Stimulated activated naive CD4-positive, alpha-beta T cell treated with Interleukin-2 at 50 U/mL for 16 hours (primary cell): ENCODE measurements at regions not wholly inside any gene's neighbourhood (a gene's known extent, or its start where the extent isn't known, plus 50 kb on each side); places are given as distances from the start of the nearest gene placed in this dataset.
"Not testable (repeated sequence)": the region's sequence is repeated elsewhere in the genome, so short reads cannot be mapped to it uniquely, and the experiment has no call there.

ENCODE experiments used
- DNase-seq: peaks from one replicate; lab custom pipeline; 2025; lab: John Stamatoyannopoulos, UW

- DNase-seq, result no peak
These were observed 163.0 kb upstream of the NLRP1 start for GRCh38 chr17:5747276-5747675.

DNA sequence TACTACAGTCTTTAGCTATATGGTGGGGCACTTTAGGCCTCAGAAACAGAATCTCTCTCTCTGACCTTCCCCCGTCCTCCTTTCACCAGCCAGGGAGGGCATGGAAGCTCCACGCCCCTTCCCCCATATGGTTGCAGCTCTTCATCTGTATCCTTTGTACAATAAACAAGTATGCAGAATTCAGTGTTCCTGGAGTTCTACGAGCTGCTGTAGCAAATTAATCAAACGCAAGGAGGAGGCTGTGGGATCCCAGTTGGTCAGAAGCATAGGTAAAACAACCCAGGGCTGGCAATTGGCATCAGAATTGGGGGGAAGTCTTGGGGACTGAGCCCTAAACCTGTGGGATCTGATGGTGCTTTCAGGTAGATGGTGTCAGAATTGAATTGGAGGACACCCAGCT lies 163.7 kb upstream of the NLRP1 start:
- DNase-seq, result no peak

DNA sequence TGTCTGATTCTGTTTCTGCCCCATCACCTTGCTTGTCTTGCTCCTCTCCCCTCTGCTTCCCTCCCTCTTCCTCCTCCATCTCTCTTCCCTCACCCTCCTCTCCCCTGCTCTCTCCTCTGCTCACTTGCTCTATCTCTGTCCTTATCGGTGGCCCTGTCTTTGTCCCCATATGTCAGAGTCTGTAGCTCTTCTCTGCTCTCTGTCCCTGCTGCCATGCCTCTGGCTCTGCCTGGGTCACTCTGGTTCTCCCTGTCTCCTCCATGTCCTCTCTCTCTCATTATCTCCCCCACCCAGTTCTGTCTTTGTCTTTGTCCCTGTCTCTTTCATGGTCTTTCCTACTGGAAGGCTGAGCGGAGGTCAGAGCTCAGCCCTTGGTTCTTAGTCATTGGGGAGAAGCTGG lies 169.1 kb upstream of the NLRP1 start:
- no peak for DNase-seq

GRCh38 chr17:5757314-5757907 lies 173.1 kb upstream of the NLRP1 start:
- DNase-seq, result no peak

- DNase-seq, result no peak
These were observed 174.3 kb upstream of the NLRP1 start for GRCh38 chr17:5758651-5759050.

GRCh38 chr17:5759501-5759925 lies 175.2 kb upstream of the NLRP1 start:
- DNase-seq, result no peak

DNA sequence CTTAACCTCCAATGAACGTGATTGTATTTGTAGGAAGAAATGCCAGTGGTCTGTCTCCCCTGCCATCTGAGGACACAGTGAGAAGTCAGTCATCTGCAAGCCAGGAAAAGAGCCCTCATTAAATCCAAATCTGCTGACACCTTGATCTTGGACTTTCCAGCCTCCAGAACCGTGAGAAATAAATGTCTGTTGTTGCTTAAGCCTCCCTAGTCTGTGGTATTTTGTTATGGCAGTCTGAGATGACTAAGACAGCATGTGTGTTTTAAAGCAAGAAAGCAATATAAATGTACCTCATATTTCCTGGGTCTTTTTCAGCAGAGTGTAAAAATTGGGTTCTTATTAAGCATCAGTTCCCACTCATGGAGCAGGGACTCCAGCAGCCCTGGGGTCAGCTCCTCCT lies 177.9 kb upstream of the NLRP1 start:
- DNase-seq, result no peak

GRCh38 chr17:5763595-5764306 lies 179.4 kb upstream of the NLRP1 start:
- no peak for DNase-seq

GRCh38 chr17:5769593-5770354 lies 185.5 kb upstream of the NLRP1 start:
- DNase-seq, result no peak

GRCh38 chr17:5770441-5771270 lies 186.3 kb upstream of the NLRP1 start:
- no peak for DNase-seq

- not testable (repeated sequence) for DNase-seq
These were observed 186.9 kb upstream of the NLRP1 start for GRCh38 chr17:5771271-5771577.

- not testable (repeated sequence) for DNase-seq
These were observed 187.7 kb upstream of the NLRP1 start for GRCh38 chr17:5772017-5772416.

- DNase-seq, result no peak
These were observed 188.4 kb upstream of the NLRP1 start for GRCh38 chr17:5772720-5773119.

GRCh38 chr17:5773816-5774360 lies 189.6 kb upstream of the NLRP1 start:
- DNase-seq, result no peak

DNA sequence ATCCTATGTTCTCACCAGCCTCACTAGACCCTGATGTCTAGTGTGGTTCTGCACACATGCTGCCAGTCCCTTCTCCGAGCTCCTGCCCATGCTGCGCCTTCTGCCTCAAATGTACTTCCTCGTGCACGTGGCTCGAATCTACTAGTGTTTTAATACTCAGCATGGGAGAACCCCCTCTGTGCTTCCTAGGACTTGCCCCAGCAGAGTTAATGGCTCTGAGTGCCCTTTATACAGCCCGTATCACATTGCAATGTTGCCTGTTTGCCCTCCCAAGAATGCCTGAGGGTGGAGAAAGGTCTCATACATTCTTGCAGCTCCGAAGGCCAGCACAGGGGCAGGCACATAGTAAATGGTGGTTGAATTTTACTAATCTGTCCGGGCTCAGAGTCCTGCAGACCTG lies 190.8 kb upstream of the NLRP1 start:
- DNase-seq, result no peak

GRCh38 chr17:5780476-5780875 lies 196.2 kb upstream of the NLRP1 start:
- no peak for DNase-seq

DNA sequence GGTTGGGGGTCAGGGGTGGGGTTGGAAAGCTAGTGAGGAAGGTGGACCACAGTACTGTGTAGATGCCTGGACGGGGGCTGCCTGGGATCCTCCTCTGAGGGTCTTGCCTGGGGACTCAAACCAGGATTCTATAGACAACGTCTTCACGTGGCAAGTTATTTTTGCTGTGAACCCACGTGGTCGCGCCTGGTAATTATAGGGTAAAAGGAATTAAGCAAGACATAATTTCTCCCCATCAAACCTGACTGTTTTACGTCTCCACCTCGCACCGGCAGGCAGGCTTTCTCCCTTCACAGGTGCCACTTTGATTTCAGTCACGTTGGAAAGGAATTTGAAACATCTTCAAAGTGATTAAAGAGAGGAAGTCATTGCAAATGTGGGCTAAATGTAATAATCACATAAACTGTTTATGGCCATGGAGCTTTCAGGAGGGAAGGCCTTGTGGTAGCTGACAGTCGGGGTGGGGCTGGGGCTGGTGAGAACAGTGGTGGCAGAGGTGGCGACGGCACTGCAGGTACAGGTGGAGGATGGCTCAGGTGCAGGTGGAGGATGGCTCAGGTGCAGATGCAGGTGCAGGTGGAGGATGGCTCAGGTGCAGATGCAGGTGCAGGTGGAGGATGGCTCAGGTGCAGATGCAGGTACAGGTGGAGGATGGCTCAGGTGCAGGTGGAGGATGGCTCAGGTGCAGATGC lies 197.1 kb upstream of the NLRP1 start:
- DNase-seq, result no peak

DNA sequence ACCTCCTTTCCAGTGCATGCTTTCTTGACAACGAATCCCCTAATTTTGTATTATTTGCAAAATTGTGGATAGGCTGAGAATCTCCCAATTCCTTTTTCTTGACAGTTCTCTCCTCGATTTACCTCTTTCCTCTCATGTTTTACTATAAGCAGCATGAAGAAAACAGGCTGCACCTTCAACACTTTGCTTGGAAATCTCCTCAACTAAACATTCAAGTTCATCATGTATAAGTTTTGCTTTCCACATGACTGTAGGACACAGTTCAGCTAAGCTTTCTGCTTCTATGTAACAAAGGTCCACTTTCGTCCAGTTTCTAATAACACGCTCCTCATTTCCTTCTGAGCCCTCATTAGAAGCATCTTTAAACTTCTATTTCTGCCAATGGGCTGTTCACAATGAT lies 199.0 kb upstream of the NLRP1 start:
- DNase-seq, result no peak

DNA sequence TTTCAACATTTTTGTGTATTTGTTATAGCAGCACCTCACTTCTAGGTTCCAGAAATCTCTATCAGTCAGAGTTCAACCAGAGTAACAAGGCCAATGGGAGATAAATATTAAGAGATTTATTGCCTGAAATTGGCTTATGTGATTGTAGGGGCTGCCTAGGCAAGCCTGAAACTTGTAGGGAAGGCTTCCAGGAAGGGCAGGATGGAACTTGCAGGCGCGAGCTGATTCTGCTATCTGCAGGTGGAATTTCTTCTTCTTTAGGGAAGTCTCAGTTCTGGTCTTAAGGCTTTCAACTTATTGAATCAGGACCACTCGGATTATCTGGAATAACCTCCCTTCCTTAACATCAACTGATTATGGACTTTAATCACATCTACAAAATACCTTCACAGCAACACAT lies 199.5 kb upstream of the NLRP1 start:
- no peak for DNase-seq

DNA sequence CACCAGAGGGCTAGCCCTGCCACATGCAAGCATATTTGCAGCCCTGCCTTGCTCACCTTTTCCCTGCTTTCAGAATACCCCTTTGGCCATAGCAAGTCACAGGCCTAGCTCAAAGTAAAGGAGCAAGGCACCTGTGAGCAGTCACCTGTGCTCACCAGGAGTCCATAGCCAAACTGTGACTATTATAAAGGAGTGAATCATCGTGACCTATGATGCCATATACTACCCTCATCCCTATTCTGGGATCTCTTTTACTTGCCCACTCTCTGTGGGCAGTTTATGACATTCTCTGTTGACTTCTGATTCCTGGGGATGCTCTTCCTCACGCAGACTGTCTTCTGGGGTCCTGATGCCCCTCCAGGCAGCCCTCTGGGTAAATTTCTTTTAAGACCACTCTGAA lies 200.5 kb upstream of the NLRP1 start:
- no peak for DNase-seq

- no peak for DNase-seq
These were observed 201.0 kb upstream of the NLRP1 start for GRCh38 chr17:5785338-5785737.
